OCI-LY1 (cell line): ENCODE measurements at regions not wholly inside any gene's neighbourhood (a gene's known extent, or its start where the extent isn't known, plus 50 kb on each side); places are given as distances from the start of the nearest gene placed in this dataset.

Experiments used
- H2AFZ ChIP-seq: fragments of 200-600 bp; sonication (generic), shearing (Covaris generic); 2 replicates; pipeline ENCODE4 v1.6.0; 2014; ENCODE audit warnings: antibody characterized with exemption, mild to moderate bottlenecking, low read length
- H3F3A ChIP-seq: fragments of 200-600 bp; sonication (generic), shearing (Covaris generic); 2 replicates; pipeline ENCODE4 v1.6.0; 2014; ENCODE audit warnings: mild to moderate bottlenecking, antibody characterized with exemption, low read length, moderate library complexity; ENCODE audit not compliant: insufficient read depth
- H3K27ac ChIP-seq: fragments of 200-600 bp; sonication (generic); 2 replicates; pipeline ENCODE4 v1.5.1; 2014; ENCODE audit warnings: low read length, mixed run types, mild to moderate bottlenecking, low read depth; ENCODE audit not compliant: poor library complexity, severe bottlenecking
- H3K27me3 ChIP-seq: fragments of 200-600 bp; sonication (generic); 2 replicates; pipeline ENCODE4 v1.6.0; 2014; ENCODE audit warnings: antibody characterized with exemption, mild to moderate bottlenecking, low read length, moderate library complexity; ENCODE audit not compliant: insufficient read depth
- H3K36me3 ChIP-seq: fragments of 200-600 bp; sonication (generic); 2 replicates; pipeline ENCODE4 v1.6.1; 2014; ENCODE audit warnings: mild to moderate bottlenecking, antibody characterized with exemption, low read length, moderate library complexity, mixed read lengths; ENCODE audit not compliant: insufficient read depth
- H3K4me1 ChIP-seq: fragments of 200-600 bp; sonication (generic); 2 replicates; pipeline ENCODE4 v1.5.1; 2014; ENCODE audit warnings: mild to moderate bottlenecking, low read length, moderate library complexity; ENCODE audit not compliant: insufficient read depth, severe bottlenecking
- H3K4me2 ChIP-seq: fragments of 200-600 bp; sonication (generic), shearing (Covaris generic); 2 replicates; pipeline ENCODE4 v1.6.1; 2014; ENCODE audit warnings: low read length
- H3K4me3 ChIP-seq: fragments of 200-600 bp; sonication (generic); 2 replicates; pipeline ENCODE4 v1.5.1; 2014; ENCODE audit warnings: low read length, low read depth, mild to moderate bottlenecking, mixed read lengths; ENCODE audit not compliant: poor library complexity, severe bottlenecking
- H3K79me2 ChIP-seq: fragments of 200-600 bp; shearing (Covaris generic); 2 replicates; pipeline ENCODE4 v1.6.1; 2016; ENCODE audit warnings: mixed run types, low read length, mixed read lengths; ENCODE audit not compliant: insufficient read depth
- H3K9ac ChIP-seq: fragments of 200-600 bp; sonication (generic), shearing (Covaris generic); 2 replicates; pipeline ENCODE4 v1.6.1; 2014; ENCODE audit warnings: mild to moderate bottlenecking, low read length, mixed read lengths
- H3K9me2 ChIP-seq: fragments of 200-600 bp; sonication (generic), shearing (Covaris generic); 2 replicates; pipeline ENCODE4 v1.6.1; 2014; ENCODE audit warnings: low read depth, mild to moderate bottlenecking, low read length, mixed read lengths
- H3K9me3 ChIP-seq: fragments of 200-600 bp; shearing (Covaris generic); 2 replicates; pipeline ENCODE4 v1.6.1; 2014; ENCODE audit warnings: low read length, mixed read lengths
- H4K20me1 ChIP-seq: fragments of 200-600 bp; sonication (generic), shearing (Covaris generic); 2 replicates; pipeline ENCODE4 v1.6.0; 2016; ENCODE audit warnings: mild to moderate bottlenecking, low read length; ENCODE audit not compliant: insufficient read depth
- CTCF ChIP-seq: fragments of 200-600 bp; sonication (generic), shearing (Covaris generic); IDR thresholded peaks from 2 replicates; pipeline ENCODE4 v1.5.1; 2017; ENCODE audit warnings: mild to moderate bottlenecking, antibody characterized with exemption, low read length, moderate library complexity, mixed read lengths
- EZH2 ChIP-seq: fragments of 200-600 bp; sonication (generic), shearing (Covaris generic); IDR thresholded peaks from 2 replicates; pipeline ENCODE4 v1.8.0; 2017; ENCODE audit warnings: borderline replicate concordance, mixed run types, mild to moderate bottlenecking, antibody characterized with exemption, low read length, moderate library complexity, mixed read lengths

- no peak overlapping the region for H3K4me3 ChIP-seq
- H3K4me2 ChIP-seq = no peak overlapping the region
- H3K36me3 ChIP-seq = no peaks in the 10 kb centered on the region
- no peak overlapping the region for H3K9ac ChIP-seq
- no peaks in the 10 kb centered on the region for H3K4me1 ChIP-seq
- no peaks in the 10 kb centered on the region for H3K9me2 ChIP-seq
- no peaks in the 10 kb centered on the region for H3K9me3 ChIP-seq
- no peaks in the 10 kb centered on the region for H3K79me2 ChIP-seq
- TF ChIP-seq EZH2 (no peak), CTCF (no peak)
- no peaks in the 10 kb centered on the region for H4K20me1 ChIP-seq
- H3K27ac ChIP-seq = no peak overlapping the region
- H3K27me3 ChIP-seq = no peaks in the 10 kb centered on the region; the same call in 1 of the 2 replicates
- no peak overlapping the region for H2AFZ ChIP-seq
- no peaks in the 10 kb centered on the region for H3F3A ChIP-seq
Observed at GRCh38 chr1:5685446-5686040, 306.7 kb downstream of the NPHP4 start.

GRCh38 chr1:5684791-5685190 is 307.4 kb downstream of the NPHP4 start:
- H3K9me3 ChIP-seq = no peaks in the 10 kb centered on the region
- H3K4me3 ChIP-seq = no peak overlapping the region
- no peaks in the 10 kb centered on the region for H3K79me2 ChIP-seq
- no peaks in the 10 kb centered on the region for H3F3A ChIP-seq
- H3K36me3 ChIP-seq = no peaks in the 10 kb centered on the region
- TF ChIP-seq EZH2 (no peak), CTCF (no peak)
- H3K27ac ChIP-seq = no peak overlapping the region
- H4K20me1 ChIP-seq = no peaks in the 10 kb centered on the region
- no peak overlapping the region for H3K4me2 ChIP-seq
- H2AFZ ChIP-seq = no peak overlapping the region
- H3K9me2 ChIP-seq = no peaks in the 10 kb centered on the region
- no peaks in the 10 kb centered on the region; the same call in 1 of the 2 replicates for H3K27me3 ChIP-seq
- no peak overlapping the region for H3K9ac ChIP-seq
- H3K4me1 ChIP-seq = no peaks in the 10 kb centered on the region

GRCh38 chr1:5683446-5683845 is 308.8 kb downstream of the NPHP4 start:
- H3F3A ChIP-seq = no peaks in the 10 kb centered on the region
- no peak overlapping the region for H2AFZ ChIP-seq
- H4K20me1 ChIP-seq = no peaks in the 10 kb centered on the region
- H3K4me3 ChIP-seq = no peak overlapping the region
- H3K79me2 ChIP-seq = no peaks in the 10 kb centered on the region
- no peak overlapping the region for H3K4me2 ChIP-seq
- TF ChIP-seq CTCF (no peak), EZH2 (no peak)
- no peak overlapping the region for H3K9ac ChIP-seq
- H3K27me3 ChIP-seq = no peaks in the 10 kb centered on the region; the same call in 1 of the 2 replicates
- no peaks in the 10 kb centered on the region for H3K36me3 ChIP-seq
- no peaks in the 10 kb centered on the region for H3K4me1 ChIP-seq
- H3K27ac ChIP-seq = no peak overlapping the region
- no peaks in the 10 kb centered on the region for H3K9me2 ChIP-seq
- H3K9me3 ChIP-seq = no peaks in the 10 kb centered on the region
